ENCODE measurements at regions not wholly inside any gene's neighbourhood (a gene's known extent, or its start where the extent isn't known, plus 50 kb on each side); places are given as distances from the start of the nearest gene placed in this dataset.

- intact Hi-C loops (cut with micrococcal nuclease; ENCODE audit: unreplicated experiment) = no loop called here
- H3K27me3 Mint-ChIP-seq (ENCODE audit: unreplicated experiment) = no peaks in the 10 kb centered on the region
- H3K36me3 Mint-ChIP-seq (ENCODE audit: insufficient read depth, unreplicated experiment) = no peaks in the 10 kb centered on the region
- no peak for TF ChIP-seq CTCF (IDR thresholded peaks at IDR 0.05; ENCODE audit: unreplicated experiment)
- H3K27ac Mint-ChIP-seq (ENCODE audit: unreplicated experiment) = no peak overlapping the region
- peaks cover 9% of the 10 kb centered on the region for H3K4me1 Mint-ChIP-seq (ENCODE audit: low read depth, unreplicated experiment)
- no TSS peak for BruUV-seq (replicated peaks)
- no peak overlapping the region for H3K4me3 Mint-ChIP-seq (ENCODE audit: low read depth, unreplicated experiment)
- no peaks in the 10 kb centered on the region for H3K9me3 Mint-ChIP-seq (ENCODE audit: low read depth, unreplicated experiment)
- CTCF ChIA-PET = no interaction called here
- no peak for DNase-seq
Observed at GRCh38 chr17:71550675-71551074, 570.1 kb upstream of the SOX9 start.

GRCh38 chr17:71553381-71553780 lies 567.4 kb upstream of the SOX9 start:
- intact Hi-C loops (cut with micrococcal nuclease; ENCODE audit: unreplicated experiment) = no loop called here

GRCh38 chr17:71558901-71559300 lies 561.9 kb upstream of the SOX9 start:
- no peak for DNase-seq
- H3K36me3 Mint-ChIP-seq (ENCODE audit: insufficient read depth, unreplicated experiment) = no peaks in the 10 kb centered on the region
- TF ChIP-seq CTCF (IDR thresholded peaks at IDR 0.05; ENCODE audit: unreplicated experiment) = no peak
- H3K9me3 Mint-ChIP-seq (ENCODE audit: low read depth, unreplicated experiment) = peaks cover 4% of the 10 kb centered on the region
- no TSS peak for BruUV-seq (replicated peaks)
- CTCF ChIA-PET = no interaction called here
- no peak overlapping the region for H3K27ac Mint-ChIP-seq (ENCODE audit: unreplicated experiment)
- intact Hi-C loops (cut with micrococcal nuclease; ENCODE audit: unreplicated experiment) = no loop called here
- H3K27me3 Mint-ChIP-seq (ENCODE audit: unreplicated experiment) = peaks cover 12% of the 10 kb centered on the region
- H3K4me3 Mint-ChIP-seq (ENCODE audit: low read depth, unreplicated experiment) = no peak overlapping the region
- no peaks in the 10 kb centered on the region for H3K4me1 Mint-ChIP-seq (ENCODE audit: low read depth, unreplicated experiment)

More at GRCh38 chr17:71553381-71553780, 567.4 kb upstream of the SOX9 start:
- Mint-ChIP-seq H3K27ac (ENCODE audit: unreplicated experiment) (no peak overlapping the region), H3K4me3 (ENCODE audit: low read depth, unreplicated experiment) (no peak overlapping the region), H3K4me1 (ENCODE audit: low read depth, unreplicated experiment) (peaks cover 8% of the 10 kb centered on the region), H3K27me3 (ENCODE audit: unreplicated experiment) (no peaks in the 10 kb centered on the region), H3K9me3 (ENCODE audit: low read depth, unreplicated experiment) (peaks cover 2% of the 10 kb centered on the region), H3K36me3 (ENCODE audit: insufficient read depth, unreplicated experiment) (no peaks in the 10 kb centered on the region)
- DNase-seq = no peak
- no TSS peak for BruUV-seq (replicated peaks)
- CTCF ChIA-PET = no interaction called here
- no peak for TF ChIP-seq CTCF (IDR thresholded peaks at IDR 0.05; ENCODE audit: unreplicated experiment)

GRCh38 chr17:71572343-71572742 lies 548.5 kb upstream of the SOX9 start:
- DNase-seq = no peak
- Mint-ChIP-seq H3K27me3 (ENCODE audit: unreplicated experiment) (no peaks in the 10 kb centered on the region), H3K36me3 (ENCODE audit: insufficient read depth, unreplicated experiment) (no peaks in the 10 kb centered on the region), H3K27ac (ENCODE audit: unreplicated experiment) (no peak overlapping the region), H3K4me1 (ENCODE audit: low read depth, unreplicated experiment) (no peaks in the 10 kb centered on the region), H3K9me3 (ENCODE audit: low read depth, unreplicated experiment) (peaks cover 4% of the 10 kb centered on the region), H3K4me3 (ENCODE audit: low read depth, unreplicated experiment) (no peak overlapping the region)
- intact Hi-C loops (cut with micrococcal nuclease; ENCODE audit: unreplicated experiment) = no loop called here
- CTCF ChIA-PET = interaction anchor here (0.8 kb wide), 1 partner anchor 1040 kb away, joined by 3 read pairs; no protein-coding TSS in a partner anchor
- TF ChIP-seq CTCF (IDR thresholded peaks at IDR 0.05; ENCODE audit: unreplicated experiment) = no peak
- no TSS peak for BruUV-seq (replicated peaks)
